ENCODE measurements at regions not wholly inside any gene's neighbourhood (a gene's known extent, or its start where the extent isn't known, plus 50 kb on each side); places are given as distances from the start of the nearest gene placed in this dataset.

- TF ChIP-seq, protein P1, sequence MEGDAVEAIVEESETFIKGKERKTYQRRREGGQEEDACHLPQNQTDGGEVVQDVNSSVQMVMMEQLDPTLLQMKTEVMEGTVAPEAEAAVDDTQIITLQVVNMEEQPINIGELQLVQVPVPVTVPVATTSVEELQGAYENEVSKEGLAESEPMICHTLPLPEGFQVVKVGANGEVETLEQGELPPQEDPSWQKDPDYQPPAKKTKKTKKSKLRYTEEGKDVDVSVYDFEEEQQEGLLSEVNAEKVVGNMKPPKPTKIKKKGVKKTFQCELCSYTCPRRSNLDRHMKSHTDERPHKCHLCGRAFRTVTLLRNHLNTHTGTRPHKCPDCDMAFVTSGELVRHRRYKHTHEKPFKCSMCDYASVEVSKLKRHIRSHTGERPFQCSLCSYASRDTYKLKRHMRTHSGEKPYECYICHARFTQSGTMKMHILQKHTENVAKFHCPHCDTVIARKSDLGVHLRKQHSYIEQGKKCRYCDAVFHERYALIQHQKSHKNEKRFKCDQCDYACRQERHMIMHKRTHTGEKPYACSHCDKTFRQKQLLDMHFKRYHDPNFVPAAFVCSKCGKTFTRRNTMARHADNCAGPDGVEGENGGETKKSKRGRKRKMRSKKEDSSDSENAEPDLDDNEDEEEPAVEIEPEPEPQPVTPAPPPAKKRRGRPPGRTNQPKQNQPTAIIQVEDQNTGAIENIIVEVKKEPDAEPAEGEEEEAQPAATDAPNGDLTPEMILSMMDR (IDR thresholded peaks at IDR 0.05) = no peak
- no peak for TF ChIP-seq POLR2AphosphoS5 (IDR thresholded peaks at IDR 0.05)
- no peak for TF ChIP-seq POLR2A (IDR thresholded peaks at IDR 0.05)
- TF ChIP-seq EP300 (IDR thresholded peaks at IDR 0.05) = no peak
These were observed 565.8 kb downstream of the BUD13 start for GRCh38 chr11:116207019-116207418.

Data from gastroesophageal sphincter (tissue), 3 donors.